Prostate gland (tissue), 2 donors: ENCODE measurements at regions not wholly inside any gene's neighbourhood (a gene's known extent, or its start where the extent isn't known, plus 50 kb on each side); places are given as distances from the start of the nearest gene placed in this dataset.

Experiments used
- POLR2A ChIP-seq: fragments of 450-650 bp; IDR thresholded peaks from one replicate; pipeline ENCODE4 v1.6.1; 2016; ENCODE audit warnings: antibody characterized with exemption, mild to moderate bottlenecking
- TF ChIP-seq, protein P1 (sequence below), 4 experiments: fragments of 200-600 bp in 2 of 4; fragments of 450-650 bp in 2 of 4; sonication (generic) in 2 of 4; IDR thresholded peaks; 1 replicate in 3 of 4; 2 replicates in 1 of 4; pipeline ENCODE4 v1.5.1; 2016 to 2019; ENCODE audit warnings: antibody characterized with exemption in 4 of 4, mild to moderate bottlenecking in 2 of 4, moderate library complexity in 2 of 4

DNA sequence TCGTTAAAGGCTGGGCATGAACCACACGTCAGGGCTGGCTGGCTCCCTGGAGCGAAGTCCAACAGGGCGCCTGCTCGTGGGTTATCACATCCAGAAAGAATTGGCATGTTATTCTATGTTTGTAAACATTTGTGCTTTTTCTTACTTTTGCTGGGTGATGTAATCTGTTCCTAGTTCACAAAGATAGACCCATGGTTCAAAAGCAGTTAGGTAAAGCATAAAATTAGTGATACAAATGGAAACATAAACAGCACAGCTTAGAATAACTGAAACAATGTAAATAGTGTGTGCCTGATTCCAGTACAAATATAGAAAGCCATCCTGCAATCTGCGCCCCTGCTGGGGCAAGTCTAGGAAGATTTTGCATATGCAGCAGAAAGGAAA, 184.0 kb upstream of the C1orf174 start:
- TF ChIP-seq, protein P1, sequence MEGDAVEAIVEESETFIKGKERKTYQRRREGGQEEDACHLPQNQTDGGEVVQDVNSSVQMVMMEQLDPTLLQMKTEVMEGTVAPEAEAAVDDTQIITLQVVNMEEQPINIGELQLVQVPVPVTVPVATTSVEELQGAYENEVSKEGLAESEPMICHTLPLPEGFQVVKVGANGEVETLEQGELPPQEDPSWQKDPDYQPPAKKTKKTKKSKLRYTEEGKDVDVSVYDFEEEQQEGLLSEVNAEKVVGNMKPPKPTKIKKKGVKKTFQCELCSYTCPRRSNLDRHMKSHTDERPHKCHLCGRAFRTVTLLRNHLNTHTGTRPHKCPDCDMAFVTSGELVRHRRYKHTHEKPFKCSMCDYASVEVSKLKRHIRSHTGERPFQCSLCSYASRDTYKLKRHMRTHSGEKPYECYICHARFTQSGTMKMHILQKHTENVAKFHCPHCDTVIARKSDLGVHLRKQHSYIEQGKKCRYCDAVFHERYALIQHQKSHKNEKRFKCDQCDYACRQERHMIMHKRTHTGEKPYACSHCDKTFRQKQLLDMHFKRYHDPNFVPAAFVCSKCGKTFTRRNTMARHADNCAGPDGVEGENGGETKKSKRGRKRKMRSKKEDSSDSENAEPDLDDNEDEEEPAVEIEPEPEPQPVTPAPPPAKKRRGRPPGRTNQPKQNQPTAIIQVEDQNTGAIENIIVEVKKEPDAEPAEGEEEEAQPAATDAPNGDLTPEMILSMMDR (IDR thresholded peaks at IDR 0.05) = no peak
- TF ChIP-seq POLR2A = no peak
